ENCODE measurements at regions not wholly inside any gene's neighbourhood (a gene's known extent, or its start where the extent isn't known, plus 50 kb on each side); places are given as distances from the start of the nearest gene placed in this dataset.

- Histone ChIP-seq H2AFZ (ENCODE audit: control insufficient read depth, low read depth, low read length) (no peak overlapping the region), H3K27me3 (replicated peaks in 1 of 2; ENCODE audit: control insufficient read depth in 2 of 2, insufficient read depth in 2 of 2, low read length in 1 of 2) (no peaks in the 10 kb centered on the region), H4K20me1 (ENCODE audit: control insufficient read depth, insufficient read depth) (no peaks in the 10 kb centered on the region), H3K27ac (ENCODE audit: control insufficient read depth, insufficient read depth) (no peak overlapping the region), H3K4me2 (ENCODE audit: control insufficient read depth, insufficient read depth) (no peak overlapping the region), H3K9ac (ENCODE audit: control insufficient read depth, insufficient read depth, low read length) (no peak overlapping the region), H3K36me3 (ENCODE audit: control insufficient read depth in 2 of 2, insufficient read depth in 2 of 2, low read length in 1 of 2) (no peaks in the 10 kb centered on the region), H3K4me1 (ENCODE audit: control insufficient read depth, insufficient read depth, low read length) (no peaks in the 10 kb centered on the region), H3K9me3 (replicated peaks; ENCODE audit: control insufficient read depth, insufficient read depth, low read length) (no peaks in the 10 kb centered on the region), H3K79me2 (ENCODE audit: control insufficient read depth, insufficient read depth, low read length) (no peaks in the 10 kb centered on the region), H3K4me3 (no peak overlapping the region)
- no peak for FAIRE-seq
- ChIA-PET SMC1A (ENCODE audit: uncharacterized antibody, unreplicated experiment) (no interaction called here), POLR2A (no interaction called here), CTCF (no interaction called here), RAD21 (ENCODE audit: unreplicated experiment) (no interaction called here)
- no TSS peak for BruUV-seq (replicated peaks)
- no peak for ATAC-seq
- in situ Hi-C loops (cut with MboI) (no loop called here), intact Hi-C loops (cut with micrococcal nuclease; ENCODE audit: unreplicated experiment) (no loop called here)
- no peak for DNase-seq (ENCODE audit: low read depth, low spot score)
- whole genome bisulfite sequencing (ENCODE audit: insufficient coverage, insufficient replicate concordance, low lambda C conversion rate, missing lambda C conversion rate): 0% methylated on average over 1 of the region's 1 CpG
- TF ChIP-seq ZBTB11 (CRISPR knock-in tag; IDR thresholded peaks at IDR 0.05) (no peak), EED (IDR thresholded peaks at IDR 0.05; ENCODE audit: low read depth) (no peak), ZNF217 (IDR thresholded peaks at IDR 0.05) (no peak), IRF4 (IDR thresholded peaks at IDR 0.05; ENCODE audit: low read depth, low read length) (no peak)
Observed at GRCh38 chr4:126658411-126658810, 974.3 kb upstream of the INTU start.

GRCh38 chr4:126661194-126661593 lies 971.6 kb upstream of the INTU start:
- H3K9me3 ChIP-seq (replicated peaks; ENCODE audit: control insufficient read depth, insufficient read depth, low read length): no peaks in the 10 kb centered on the region
- in situ Hi-C loops (cut with MboI): no loop called here
- POLR2A ChIA-PET: no interaction called here
- SMC1A ChIA-PET (ENCODE audit: uncharacterized antibody, unreplicated experiment): no interaction called here
- H3K4me1 ChIP-seq (ENCODE audit: control insufficient read depth, insufficient read depth, low read length): no peaks in the 10 kb centered on the region
- H3K36me3 ChIP-seq (ENCODE audit: control insufficient read depth in 2 of 2, insufficient read depth in 2 of 2, low read length in 1 of 2): no peaks in the 10 kb centered on the region
- no peak overlapping the region for H3K9ac ChIP-seq (ENCODE audit: control insufficient read depth, insufficient read depth, low read length)
- TF ChIP-seq FOXK2 (IDR thresholded peaks at IDR 0.05): no peak
- TF ChIP-seq FOS (IDR thresholded peaks at IDR 0.05; ENCODE audit: borderline replicate concordance, extremely low read depth, insufficient read length): no peak
- TF ChIP-seq YBX1 (IDR thresholded peaks at IDR 0.05): no peak
- TF ChIP-seq CBFB (IDR thresholded peaks at IDR 0.05; ENCODE audit: low read depth): no peak
- TF ChIP-seq STAT3 (IDR thresholded peaks at IDR 0.05; ENCODE audit: low read depth, low read length): no peak
- no peaks in the 10 kb centered on the region for H3K79me2 ChIP-seq (ENCODE audit: control insufficient read depth, insufficient read depth, low read length)
- intact Hi-C loops (cut with micrococcal nuclease; ENCODE audit: unreplicated experiment): no loop called here
- CTCF ChIA-PET: no interaction called here
- no peaks in the 10 kb centered on the region for H4K20me1 ChIP-seq (ENCODE audit: control insufficient read depth, insufficient read depth)
- DNase-seq (ENCODE audit: low read depth, low spot score) (no peak), FAIRE-seq (no peak), ATAC-seq (no peak)
- no peak overlapping the region for H2AFZ ChIP-seq (ENCODE audit: control insufficient read depth, low read depth, low read length)
- H3K27me3 ChIP-seq (replicated peaks in 1 of 2; ENCODE audit: control insufficient read depth in 2 of 2, insufficient read depth in 2 of 2, low read length in 1 of 2): no peaks in the 10 kb centered on the region
- no peak overlapping the region for H3K27ac ChIP-seq (ENCODE audit: control insufficient read depth, insufficient read depth)
- H3K4me3 ChIP-seq: no peak overlapping the region
- BruUV-seq (replicated peaks): no TSS peak
- no peak overlapping the region for H3K4me2 ChIP-seq (ENCODE audit: control insufficient read depth, insufficient read depth)
- RAD21 ChIA-PET (ENCODE audit: unreplicated experiment): no interaction called here
